IMR-90 (cell line): ENCODE measurements at regions not wholly inside any gene's neighbourhood (a gene's known extent, or its start where the extent isn't known, plus 50 kb on each side); places are given as distances from the start of the nearest gene placed in this dataset.

Experiments
- ATAC-seq: fragments of 200-7000 bp; cut with Tn5 transposase; 2 replicates; pipeline ENCODE4 v1.9.1; 2020; ENCODE audit warnings: low read depth, mild to moderate bottlenecking, moderate library complexity
- BruUV-seq: library from RNA; stranded (reverse); fragments of 400-500 nt; replicated peaks from 2 replicates; lab custom pipeline; 2021; lab: Mats Ljungman, UMichigan
- CTCF ChIA-PET: fragments of 300-600 bp; formaldehyde crosslinking; extraction: SDS; loops from one replicate; lab custom pipeline; 2021; ENCODE audit warnings: antibody characterized with exemption; lab: Yijun Ruan, JAX
- POLR2A ChIA-PET: fragments of 300-600 bp; sonication (Branson Sonifier 250); formaldehyde crosslinking; loops from one replicate; lab custom pipeline; 2022; ENCODE audit warnings: antibody characterized with exemption; ENCODE audit not compliant: unreplicated experiment; lab: Charles Lee
- DNase-seq: peaks from one replicate; pipeline ENCODE4 v3.0.0; 2013
- H2AFZ ChIP-seq: replicated peaks from 2 replicates; pipeline ENCODE3; 2013; ENCODE audit warnings: low read length, mild to moderate bottlenecking; ENCODE audit not compliant: poor library complexity
- H2AK5ac ChIP-seq: 2 replicates; pipeline ENCODE4 v1.6.1; 2013; ENCODE audit warnings: low read depth, low read length, inconsistent platforms
- H2AK9ac ChIP-seq: replicated peaks from 2 replicates; pipeline ENCODE3; 2013; ENCODE audit warnings: mild to moderate bottlenecking, low read depth, low read length, moderate library complexity; ENCODE audit not compliant: poor library complexity
- H2BK120ac ChIP-seq: 2 replicates; pipeline ENCODE4 v1.6.1; 2013; ENCODE audit warnings: low read depth, low read length, inconsistent platforms
- H2BK15ac ChIP-seq: 3 replicates; pipeline ENCODE4 v1.6.1; 2013; ENCODE audit warnings: low read depth, low read length, inconsistent platforms
- H2BK20ac ChIP-seq: 2 replicates; pipeline ENCODE4 v1.6.1; 2013; ENCODE audit warnings: low read depth, mild to moderate bottlenecking, inconsistent platforms, low read length, moderate library complexity
- H2BK5ac ChIP-seq: 2 replicates; pipeline ENCODE4 v1.6.1; 2013; ENCODE audit warnings: mild to moderate bottlenecking, low read depth, low read length, inconsistent platforms; ENCODE audit not compliant: poor library complexity, severe bottlenecking
- H3K14ac ChIP-seq: replicated peaks from 2 replicates; pipeline ENCODE4 v1.6.1; 2013; ENCODE audit warnings: low read depth, low read length, inconsistent platforms
- H3K18ac ChIP-seq: 2 replicates; pipeline ENCODE4 v1.6.1; 2013; ENCODE audit warnings: low read depth, low read length, control low read depth
- H3K23ac ChIP-seq: 2 replicates; pipeline ENCODE4 v1.6.1; 2013; ENCODE audit warnings: low read depth, low read length, inconsistent platforms
- H3K27ac ChIP-seq: 2 replicates; pipeline ENCODE4 v1.5.1; 2013; ENCODE audit warnings: mild to moderate bottlenecking, control low read depth, low read length; ENCODE audit not compliant: insufficient read depth
- H3K27me3 ChIP-seq: 2 replicates; pipeline ENCODE4 v1.6.1; 2013; ENCODE audit warnings: low read length; ENCODE audit not compliant: control insufficient read depth, insufficient read depth
- H3K36me3 ChIP-seq: 2 replicates; pipeline ENCODE4 v1.6.1; 2013; ENCODE audit warnings: low read length, mixed read lengths; ENCODE audit not compliant: control insufficient read depth, insufficient read depth
- H3K4ac ChIP-seq: 2 replicates; pipeline ENCODE4 v1.6.1; 2013; ENCODE audit warnings: low read depth, low read length, inconsistent platforms
- H3K4me1 ChIP-seq: 2 replicates; pipeline ENCODE4 v1.6.1; 2013; ENCODE audit warnings: low read length, mixed read lengths; ENCODE audit not compliant: control insufficient read depth, insufficient read depth
- H3K4me2 ChIP-seq: 2 replicates; pipeline ENCODE4 v1.6.1; 2013; ENCODE audit warnings: low read depth, mild to moderate bottlenecking, control low read depth, low read length, moderate library complexity
- H3K4me3 ChIP-seq: 2 replicates; pipeline ENCODE4 v1.5.1; 2013; ENCODE audit warnings: low read depth, mild to moderate bottlenecking, control low read depth, low read length, moderate library complexity; ENCODE audit not compliant: insufficient read depth
- H3K56ac ChIP-seq: 2 replicates; pipeline ENCODE4 v1.6.1; 2013; ENCODE audit warnings: low read length, inconsistent platforms; ENCODE audit not compliant: insufficient read depth; ENCODE audit errors: extremely low read depth
- H3K79me1 ChIP-seq, 2 experiments: 2 replicates each; pipeline ENCODE4 v1.6.1; 2013; ENCODE audit warnings: low read length in 2 of 2, inconsistent platforms in 1 of 2, low read depth in 1 of 2
- H3K9ac ChIP-seq: 2 replicates; pipeline ENCODE4 v1.6.1; 2013; ENCODE audit warnings: low read depth, low read length, control low read depth
- H3K9me1 ChIP-seq: 2 replicates; pipeline ENCODE4 v1.6.1; 2013; ENCODE audit warnings: low read length, inconsistent platforms; ENCODE audit not compliant: insufficient read depth
- H3K9me3 ChIP-seq: 2 replicates; pipeline ENCODE4 v1.6.1; 2013; ENCODE audit warnings: low read length; ENCODE audit not compliant: control insufficient read depth, insufficient read depth
- H4K20me1 ChIP-seq: 2 replicates; pipeline ENCODE4 v1.6.1; 2013; ENCODE audit warnings: low read length, inconsistent platforms; ENCODE audit not compliant: insufficient read depth
- H4K5ac ChIP-seq: 2 replicates; pipeline ENCODE4 v1.6.1; 2013; ENCODE audit warnings: mild to moderate bottlenecking, low read depth, low read length, control low read depth
- H4K8ac ChIP-seq, 2 experiments: 2 replicates each; pipeline ENCODE4 v1.6.1; 2013; ENCODE audit warnings: low read depth in 2 of 2, low read length in 2 of 2, control low read depth in 1 of 2, inconsistent platforms in 1 of 2
- H4K91ac ChIP-seq: 2 replicates; pipeline ENCODE4 v1.6.1; 2013; ENCODE audit warnings: low read depth, low read length, inconsistent platforms; ENCODE audit not compliant: insufficient read depth
- BHLHE40 ChIP-seq: fragments of 150-350 bp; IDR thresholded peaks from 2 replicates; pipeline ENCODE4 v1.6.1; 2016; ENCODE audit warnings: mild to moderate bottlenecking, low read depth, low read length
- CEBPB ChIP-seq: IDR thresholded peaks from 2 replicates; pipeline ENCODE4 v1.6.1; 2012; ENCODE audit warnings: low read depth, low read length, improper control_type of control experiment
- MAFK ChIP-seq: IDR thresholded peaks from 2 replicates; pipeline ENCODE4 v1.6.1; 2012; ENCODE audit warnings: low read depth, low read length, improper control_type of control experiment
- SMC3 ChIP-seq: fragments of 150-350 bp; IDR thresholded peaks from 2 replicates; pipeline ENCODE4 v1.6.1; 2016; ENCODE audit warnings: low read depth, mild to moderate bottlenecking, antibody characterized with exemption, low read length, moderate library complexity
- WGBS, 2 experiments: methylation state at CpG; one replicate each; pipeline versions ENCODE4 v1.1.5 to v1.1.7; 2013; ENCODE audit warnings: missing lambda C conversion rate in 2 of 2; ENCODE audit not compliant: insufficient read length in 1 of 2; ENCODE audit errors: extremely low coverage in 2 of 2; 5-methylcytosine and 5-hydroxymethylcytosine counted together
- dilution Hi-C: fragments of 300-500 bp; cut with HindIII; formaldehyde crosslinking; loops from one replicate; pipeline ENCODE4 v1.14.3; 2018; ENCODE audit warnings: low sequenced_read_pairs; ENCODE audit not compliant: unreplicated experiment
- in situ Hi-C: fragments of 300-500 bp; cut with MboI; formaldehyde crosslinking; loops from 3 replicates; pipeline ENCODE4 v1.14.3; 2019; ENCODE audit warnings: low sequenced_read_pairs, inconsistent platforms, mixed read lengths
- intact Hi-C: fragments of 100-400 bp; cut with micrococcal nuclease; formaldehyde crosslinking; loops from 2 replicates; pipeline ENCODE4 v1.10.0; 2022

DNA sequence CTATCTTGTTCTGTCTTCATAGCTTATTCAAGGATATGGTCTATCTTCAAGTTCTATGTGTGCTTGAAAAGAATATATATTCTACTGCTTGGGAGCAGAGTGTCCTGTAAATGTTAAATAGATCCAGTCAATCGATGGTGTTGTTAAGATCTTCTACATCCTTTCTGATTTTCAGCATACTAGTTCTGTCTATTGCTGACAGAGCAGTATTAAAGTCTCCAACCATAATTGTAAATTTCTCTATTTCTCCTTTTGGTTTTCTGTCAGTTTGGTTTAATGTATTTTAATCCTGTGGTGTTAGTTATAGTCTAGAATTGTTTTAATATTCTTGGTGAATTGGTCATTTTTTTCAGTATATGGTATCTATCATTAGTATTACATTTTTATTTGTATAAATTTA lies 124.0 kb upstream of the COX7C start:
- BruUV-seq = no TSS peak
- no peak overlapping the region for H4K91ac ChIP-seq
- WGBS, 2 experiments = no CpG with 5 or more reads among the region's 1 CpG
- H3K4ac ChIP-seq = no peak overlapping the region
- no peaks in the 10 kb centered on the region for H3K9me3 ChIP-seq
- H3K27ac ChIP-seq = no peak overlapping the region
- H2AK9ac ChIP-seq = no peak overlapping the region
- H4K5ac ChIP-seq = no peak overlapping the region
- ATAC-seq (no peak), DNase-seq (no peak)
- TF ChIP-seq SMC3 (no peak), CEBPB (no peak), MAFK (0 out of 2 replicates have a peak, but pooled peaks have one; percentile 20), BHLHE40 (no peak)
- no peaks in the 10 kb centered on the region for H3K9me1 ChIP-seq
- H2BK15ac ChIP-seq = no peak overlapping the region
- H2AK5ac ChIP-seq = no peak overlapping the region
- H4K8ac ChIP-seq = no peak overlapping the region
- H3K79me1 ChIP-seq = no peaks in the 10 kb centered on the region
- H2BK120ac ChIP-seq = no peak overlapping the region
- H2BK20ac ChIP-seq = no peak overlapping the region
- H3K14ac ChIP-seq = no peak overlapping the region
- no peak overlapping the region for H3K18ac ChIP-seq
- in situ Hi-C loops = no loop called here
- H3K56ac ChIP-seq = no peak overlapping the region
- H3K23ac ChIP-seq = no peak overlapping the region
- no peaks in the 10 kb centered on the region for H4K20me1 ChIP-seq
- ChIA-PET POLR2A (no interaction called here), CTCF (no interaction called here)
- intact Hi-C loops = no loop called here
- no peak overlapping the region for H2BK5ac ChIP-seq
- no peaks in the 10 kb centered on the region for H3K27me3 ChIP-seq
- dilution Hi-C loops = no loop called here
- H3K4me1 ChIP-seq = no peaks in the 10 kb centered on the region
- H3K9ac ChIP-seq = no peak overlapping the region
- no peak overlapping the region for H2AFZ ChIP-seq
- no peaks in the 10 kb centered on the region for H3K36me3 ChIP-seq
- no peak overlapping the region for H3K4me3 ChIP-seq
- H3K4me2 ChIP-seq = no peak overlapping the region
